GM12872 (cell line): ENCODE measurements at regions not wholly inside any gene's neighbourhood (a gene's known extent, or its start where the extent isn't known, plus 50 kb on each side); places are given as distances from the start of the nearest gene placed in this dataset.

Experiments used
- CTCF ChIP-seq: IDR thresholded peaks from 3 replicates; pipeline ENCODE4 v1.5.1; 2011; ENCODE audit warnings: low read depth, mild to moderate bottlenecking, low read length, moderate library complexity; ENCODE audit not compliant: insufficient read depth

DNA sequence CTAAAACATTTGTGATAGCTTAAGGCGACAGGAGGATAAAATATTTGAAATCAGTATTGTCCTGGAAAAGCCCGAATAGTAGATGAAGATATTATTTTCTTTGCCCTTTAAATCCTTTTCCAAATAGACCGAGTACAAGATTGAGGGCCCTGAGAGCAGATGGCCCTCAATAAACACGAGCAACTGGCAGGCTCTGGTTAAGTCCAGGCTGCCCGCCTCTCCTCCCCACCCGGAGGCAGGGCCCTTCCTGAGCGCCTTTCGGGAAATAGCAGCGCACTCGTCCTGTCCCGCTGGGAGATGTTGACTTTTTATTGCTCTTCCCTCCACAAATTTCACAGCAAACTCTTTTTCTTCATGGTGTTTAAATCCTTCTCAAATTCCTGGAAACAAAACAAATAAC, 50.8 kb upstream of the MAX start:
- TF ChIP-seq CTCF, result no peak

GRCh38 chr14:65156568-65157366, 54.5 kb upstream of the MAX start:
- no peak for TF ChIP-seq CTCF

DNA sequence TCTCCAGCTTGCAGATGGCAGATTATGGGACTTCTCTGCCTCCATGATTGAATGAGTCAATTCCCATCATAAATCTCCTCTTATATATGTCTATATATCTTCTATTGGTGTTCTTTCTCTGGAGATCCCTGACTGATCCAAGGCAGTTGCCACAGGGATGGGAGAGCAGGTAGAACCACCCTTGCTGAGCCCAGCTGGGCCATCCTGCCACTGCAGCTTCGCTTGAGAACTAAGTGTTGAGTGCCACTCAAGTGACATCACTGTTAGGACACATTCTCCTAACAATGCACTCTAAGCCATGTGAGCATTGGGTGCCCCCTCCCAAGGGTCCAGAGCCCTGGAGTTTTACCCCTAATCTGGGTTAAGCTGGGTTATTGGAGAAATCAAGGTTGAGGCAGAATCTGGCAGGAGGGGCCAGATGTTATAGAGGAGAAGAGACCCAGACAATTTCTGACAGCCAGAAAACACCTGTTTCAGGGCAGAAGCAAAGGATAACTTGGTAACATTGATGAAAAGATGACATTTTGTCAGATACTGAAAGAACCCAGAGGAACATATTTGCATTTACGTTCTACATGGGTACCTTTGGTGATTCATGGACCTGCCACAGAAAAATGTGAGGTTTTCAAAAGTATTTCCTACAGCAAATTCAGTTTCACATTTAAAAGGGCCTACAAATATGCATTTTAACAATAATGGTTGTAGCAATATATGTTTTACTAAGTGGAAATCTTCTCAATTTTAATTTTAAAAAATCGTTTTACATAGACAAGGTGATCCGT, 57.2 kb upstream of the MAX start:
- no peak for TF ChIP-seq CTCF

DNA sequence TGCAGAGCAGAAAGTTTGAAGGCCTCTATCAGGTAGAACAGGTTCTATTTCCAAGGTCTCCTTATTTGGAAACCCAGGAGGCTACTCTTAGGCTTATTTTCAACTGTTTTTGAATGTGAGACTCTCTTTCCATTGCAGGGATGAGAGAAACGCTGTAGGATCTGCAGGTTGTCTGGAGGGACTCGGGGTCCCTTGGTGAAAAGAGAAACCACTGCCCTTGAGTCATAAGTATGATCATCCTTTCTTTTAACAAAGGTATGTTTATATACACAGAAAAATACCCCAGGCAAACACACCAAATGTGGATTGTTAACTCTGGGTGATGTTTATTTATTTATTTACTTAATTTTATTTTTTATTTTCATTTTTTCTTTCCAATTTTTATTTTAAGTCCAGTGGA, 57.8 kb upstream of the MAX start:
- TF ChIP-seq CTCF, result no peak

- no peak for TF ChIP-seq CTCF
Observed at GRCh38 chr14:65162031-65162430, 59.7 kb upstream of the MAX start.

DNA sequence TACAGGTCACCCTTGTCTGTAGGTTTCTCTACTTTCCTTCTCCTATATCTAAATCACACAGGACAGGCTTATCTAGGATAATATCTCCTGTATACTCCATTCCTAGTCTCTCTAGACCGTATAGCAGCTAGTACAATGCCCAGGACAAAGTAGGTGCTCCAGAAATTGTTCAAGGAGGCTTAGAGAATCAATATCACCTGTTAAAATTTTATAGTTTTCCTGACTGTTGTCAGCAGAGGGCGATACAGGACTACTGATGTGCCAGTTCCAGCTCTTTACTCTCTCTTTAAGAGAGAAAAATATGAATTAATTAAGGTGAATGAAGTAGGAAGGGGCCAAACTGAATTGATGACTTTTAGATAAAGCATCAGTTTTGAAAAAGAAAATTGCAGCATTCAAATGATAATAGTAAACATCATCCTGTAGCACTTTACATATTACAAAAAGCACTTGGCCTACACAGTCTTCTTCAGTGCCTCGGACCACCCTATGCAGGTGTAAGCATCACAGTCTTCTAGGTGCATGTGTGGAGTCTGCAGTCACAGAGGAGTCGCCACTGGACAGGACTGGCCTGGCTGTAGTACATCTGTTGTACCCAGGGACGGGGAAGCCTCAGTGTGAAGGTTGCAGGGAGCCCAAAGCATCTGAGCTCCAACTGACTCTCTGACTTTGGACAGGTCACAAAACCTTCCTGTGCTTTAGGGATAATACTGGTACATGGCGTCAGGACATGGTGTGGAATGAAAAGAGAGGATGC, 61.9 kb upstream of the MAX start:
- peak; percentile 55; the same call in 2 of the 3 replicates for TF ChIP-seq CTCF

- no peak for TF ChIP-seq CTCF
Observed at GRCh38 chr14:65164825-65165135, 62.5 kb upstream of the MAX start.
